ENCODE measurements at regions not wholly inside any gene's neighbourhood (a gene's known extent, or its start where the extent isn't known, plus 50 kb on each side); places are given as distances from the start of the nearest gene placed in this dataset.

- no peak overlapping the region for H3K4me3 ChIP-seq (replicated peaks; ENCODE audit: insufficient read depth, low read length)
These were observed 300.1 kb downstream of the VRK1 start for GRCh38 chr14:97097296-97097695.

GRCh38 chr14:97100306-97100705 lies 303.1 kb downstream of the VRK1 start:
- no peak overlapping the region for H3K27ac ChIP-seq (replicated peaks)
- H3K27me3 ChIP-seq (ENCODE audit: insufficient read depth, poor library complexity, severe bottlenecking), result no peaks in the 10 kb centered on the region
- H3K4me3 ChIP-seq (replicated peaks; ENCODE audit: insufficient read depth, low read length), result no peak overlapping the region
- TF ChIP-seq POLR2AphosphoS5 (IDR thresholded peaks at IDR 0.05; ENCODE audit: low read depth) (no peak), CTCF (IDR thresholded peaks at IDR 0.05; ENCODE audit: insufficient read depth, low read length) (no peak), SPI1 (IDR thresholded peaks at IDR 0.05; ENCODE audit: borderline replicate concordance, low read depth) (no peak), GABPA (IDR thresholded peaks at IDR 0.05; ENCODE audit: low read depth) (no peak), REST (IDR thresholded peaks at IDR 0.05; ENCODE audit: insufficient replicate concordance, low read depth) (no peak)
- DNase-seq (ENCODE audit: low read depth in 1 of 2, low spot score in 1 of 2), result no peak

More at GRCh38 chr14:97097296-97097695, 300.1 kb downstream of the VRK1 start:
- TF ChIP-seq SPI1 (IDR thresholded peaks at IDR 0.05; ENCODE audit: borderline replicate concordance, low read depth) (no peak), GABPA (IDR thresholded peaks at IDR 0.05; ENCODE audit: low read depth) (no peak), REST (IDR thresholded peaks at IDR 0.05; ENCODE audit: insufficient replicate concordance, low read depth) (no peak), POLR2AphosphoS5 (IDR thresholded peaks at IDR 0.05; ENCODE audit: low read depth) (no peak), CTCF (IDR thresholded peaks at IDR 0.05; ENCODE audit: insufficient read depth, low read length) (no peak)
- Histone ChIP-seq H3K27me3 (ENCODE audit: insufficient read depth, poor library complexity, severe bottlenecking) (no peaks in the 10 kb centered on the region), H3K27ac (replicated peaks) (no peak overlapping the region)
- DNase-seq (ENCODE audit: low read depth in 1 of 2, low spot score in 1 of 2), result no peak

GRCh38 chr14:97101561-97101960 lies 304.4 kb downstream of the VRK1 start:
- DNase-seq (ENCODE audit: low read depth in 1 of 2, low spot score in 1 of 2), result no peak
- Histone ChIP-seq H3K27ac (replicated peaks) (no peak overlapping the region), H3K27me3 (ENCODE audit: insufficient read depth, poor library complexity, severe bottlenecking) (no peaks in the 10 kb centered on the region), H3K4me3 (replicated peaks; ENCODE audit: insufficient read depth, low read length) (no peak overlapping the region)
- TF ChIP-seq REST (IDR thresholded peaks at IDR 0.05; ENCODE audit: insufficient replicate concordance, low read depth) (no peak), POLR2AphosphoS5 (IDR thresholded peaks at IDR 0.05; ENCODE audit: low read depth) (no peak), CTCF (IDR thresholded peaks at IDR 0.05; ENCODE audit: insufficient read depth, low read length) (no peak), GABPA (IDR thresholded peaks at IDR 0.05; ENCODE audit: low read depth) (no peak), SPI1 (IDR thresholded peaks at IDR 0.05; ENCODE audit: borderline replicate concordance, low read depth) (no peak)
